ENCODE measurements at regions not wholly inside any gene's neighbourhood (a gene's known extent, or its start where the extent isn't known, plus 50 kb on each side); places are given as distances from the start of the nearest gene placed in this dataset.

GRCh38 chr3:118269537-118270125, 765.0 kb downstream of the IGSF11 start:
- no peak for DNase-seq (ENCODE audit: low spot score)

GRCh38 chr3:118272991-118273390, 761.7 kb downstream of the IGSF11 start:
- no peak for DNase-seq (ENCODE audit: low spot score)

- no peak for DNase-seq (ENCODE audit: low spot score)
These were observed 756.8 kb downstream of the IGSF11 start for GRCh38 chr3:118277814-118278213.

GRCh38 chr3:118292841-118293240, 741.8 kb downstream of the IGSF11 start:
- no peak for DNase-seq (ENCODE audit: low spot score)

- no peak for DNase-seq (ENCODE audit: low spot score)
These were observed 736.5 kb downstream of the IGSF11 start for GRCh38 chr3:118298133-118298532.

GRCh38 chr3:118304557-118304956, 730.1 kb downstream of the IGSF11 start:
- no peak for DNase-seq (ENCODE audit: low spot score)

- no peak for DNase-seq (ENCODE audit: low spot score)
These were observed 701.9 kb downstream of the IGSF11 start for GRCh38 chr3:118332699-118333098.

- no peak for DNase-seq (ENCODE audit: low spot score)
These were observed 697.0 kb downstream of the IGSF11 start for GRCh38 chr3:118337649-118338048.

- DNase-seq (ENCODE audit: low spot score) = no peak
These were observed 687.1 kb downstream of the IGSF11 start for GRCh38 chr3:118347396-118348168.

- no peak for DNase-seq (ENCODE audit: low spot score)
These were observed 686.5 kb downstream of the IGSF11 start for GRCh38 chr3:118348169-118348557.

GRCh38 chr3:118354556-118354955, 680.1 kb downstream of the IGSF11 start:
- DNase-seq (ENCODE audit: low spot score) = no peak

GRCh38 chr3:118369892-118370491, 664.7 kb downstream of the IGSF11 start:
- no peak for DNase-seq (ENCODE audit: low spot score)

GRCh38 chr3:118380576-118380975, 654.1 kb downstream of the IGSF11 start:
- no peak for DNase-seq (ENCODE audit: low spot score)

- DNase-seq (ENCODE audit: low spot score) = no peak
These were observed 638.2 kb downstream of the IGSF11 start for GRCh38 chr3:118396491-118396890.

- DNase-seq (ENCODE audit: low spot score) = no peak
These were observed 634.6 kb downstream of the IGSF11 start for GRCh38 chr3:118400086-118400485.

GRCh38 chr3:118400886-118401285, 633.8 kb downstream of the IGSF11 start:
- no peak for DNase-seq (ENCODE audit: low spot score)

- no peak for DNase-seq (ENCODE audit: low spot score)
These were observed 632.8 kb downstream of the IGSF11 start for GRCh38 chr3:118401887-118402286.

GRCh38 chr3:118402971-118403370, 631.7 kb downstream of the IGSF11 start:
- DNase-seq (ENCODE audit: low spot score) = no peak

GRCh38 chr3:118406562-118406961, 628.1 kb downstream of the IGSF11 start:
- DNase-seq (ENCODE audit: low spot score) = no peak

GRCh38 chr3:118408431-118408830, 626.2 kb downstream of the IGSF11 start:
- no peak for DNase-seq (ENCODE audit: low spot score)

GRCh38 chr3:118412503-118412902, 622.1 kb downstream of the IGSF11 start:
- no peak for DNase-seq (ENCODE audit: low spot score)

GRCh38 chr3:118425272-118425837, 609.3 kb downstream of the IGSF11 start:
- DNase-seq (ENCODE audit: low spot score) = no peak

GRCh38 chr3:118433825-118434224, 600.8 kb downstream of the IGSF11 start:
- DNase-seq (ENCODE audit: low spot score) = no peak
